HEK293 (cell line): ENCODE measurements at regions not wholly inside any gene's neighbourhood (a gene's known extent, or its start where the extent isn't known, plus 50 kb on each side); places are given as distances from the start of the nearest gene placed in this dataset.

Experiments used
- CTCF ChIA-PET: fragments of 350-600 bp; formaldehyde crosslinking; extraction: SDS; loops from one replicate; lab custom pipeline; 2021; ENCODE audit warnings: antibody characterized with exemption; lab: Yijun Ruan, JAX
- POLR2A ChIA-PET: fragments of 300-600 bp; formaldehyde crosslinking; extraction: SDS; loops from one replicate; lab custom pipeline; 2020; ENCODE audit warnings: antibody characterized with exemption, inconsistent platforms; lab: Yijun Ruan, JAX
- H3K27ac ChIP-seq: fragments of 200-500 bp; sonication (Bioruptor generic); 2 replicates; pipeline ENCODE4 v1.5.1; 2014; ENCODE audit warnings: low read depth, low read length, control low read depth, inconsistent platforms; ENCODE audit errors: extremely low read depth
- H3K36me3 ChIP-seq, 2 experiments: fragments of 200-500 bp in 1 of 2; sonication (Bioruptor generic) in 1 of 2; 1 replicate in 1 of 2; 2 replicates in 1 of 2; pipeline ENCODE4 v1.5.1; 2014 to 2017; ENCODE audit warnings: inconsistent platforms in 2 of 2, low read length in 2 of 2; ENCODE audit not compliant: control insufficient read depth in 2 of 2, insufficient read depth in 1 of 2
- H3K4me1 ChIP-seq: fragments of 200-500 bp; sonication (Bioruptor generic); 2 replicates; pipeline ENCODE4 v1.5.1; 2014; ENCODE audit warnings: mild to moderate bottlenecking, low read length, inconsistent platforms; ENCODE audit not compliant: control insufficient read depth, insufficient read depth
- H3K4me3 ChIP-seq: 2 replicates; pipeline ENCODE4 v1.5.1; 2011; ENCODE audit warnings: low read depth, mild to moderate bottlenecking, control low read depth, low read length, moderate library complexity
- H3K9me3 ChIP-seq: fragments of 200-500 bp; sonication (Bioruptor generic); 2 replicates; pipeline ENCODE4 v1.5.1; 2014; ENCODE audit warnings: low read depth, low read length, inconsistent platforms; ENCODE audit not compliant: control insufficient read depth, insufficient read depth
- HOXD13 ChIP-seq: sonication (generic); formaldehyde crosslinking; IDR thresholded peaks from 2 replicates; pipeline ENCODE4 v1.8.0; 2022; ENCODE audit warnings: missing genetic modification reagents, borderline replicate concordance
- KLF9 ChIP-seq: fragments of 450-650 bp; formaldehyde crosslinking; IDR thresholded peaks from 2 replicates; pipeline ENCODE4 v1.5.1; 2016; ENCODE audit warnings: missing biosample characterization, missing genetic modification characterization, low read depth
- RBAK ChIP-seq: fragments of 450-650 bp; formaldehyde crosslinking; IDR thresholded peaks from 2 replicates; pipeline ENCODE4 v1.5.1; 2016; ENCODE audit warnings: missing biosample characterization, missing genetic modification characterization
- SALL2 ChIP-seq: fragments of 450-650 bp; formaldehyde crosslinking; IDR thresholded peaks from 2 replicates; pipeline ENCODE4 v1.5.0; 2017; ENCODE audit warnings: missing biosample characterization, mild to moderate bottlenecking, missing genetic modification characterization, borderline replicate concordance
- SP2 ChIP-seq: fragments of 450-650 bp; formaldehyde crosslinking; IDR thresholded peaks from 2 replicates; pipeline ENCODE4 v1.5.1; 2016; ENCODE audit warnings: missing biosample characterization, missing genetic modification characterization
- SP3 ChIP-seq: fragments of 450-650 bp; formaldehyde crosslinking; IDR thresholded peaks from 2 replicates; pipeline ENCODE4 v1.5.1; 2016; ENCODE audit warnings: missing biosample characterization, missing genetic modification characterization
- WT1 ChIP-seq: fragments of 450-650 bp; formaldehyde crosslinking; IDR thresholded peaks from 2 replicates; pipeline ENCODE4 v1.5.1; 2016; ENCODE audit warnings: missing biosample characterization, missing genetic modification characterization
- ZBTB17 ChIP-seq: fragments of 450-650 bp; formaldehyde crosslinking; IDR thresholded peaks from 2 replicates; pipeline ENCODE4 v1.5.1; 2016; ENCODE audit warnings: missing biosample characterization, missing genetic modification characterization
- ZFP69B ChIP-seq: fragments of 450-650 bp; formaldehyde crosslinking; IDR thresholded peaks from 2 replicates; pipeline ENCODE4 v1.5.1; 2016; ENCODE audit warnings: missing biosample characterization, missing genetic modification characterization
- ZNF10 ChIP-seq: fragments of 450-650 bp; formaldehyde crosslinking; IDR thresholded peaks from 2 replicates; pipeline ENCODE4 v1.5.1; 2017; ENCODE audit warnings: missing biosample characterization, missing genetic modification characterization
- ZNF132 ChIP-seq: fragments of 450-650 bp; formaldehyde crosslinking; IDR thresholded peaks from 2 replicates; pipeline ENCODE4 v1.5.1; 2017; ENCODE audit warnings: missing biosample characterization, missing genetic modification characterization, borderline replicate concordance
- ZNF248 ChIP-seq: fragments of 450-650 bp; formaldehyde crosslinking; IDR thresholded peaks from 2 replicates; pipeline ENCODE4 v1.5.1; 2017; ENCODE audit warnings: missing biosample characterization, missing genetic modification characterization
- ZNF302 ChIP-seq: fragments of 450-650 bp; formaldehyde crosslinking; IDR thresholded peaks from 2 replicates; pipeline ENCODE4 v1.5.1; 2016; ENCODE audit warnings: missing biosample characterization, missing genetic modification characterization, low read depth
- ZNF350 ChIP-seq: fragments of 450-650 bp; formaldehyde crosslinking; IDR thresholded peaks from 2 replicates; pipeline ENCODE4 v1.5.0; 2017; ENCODE audit warnings: missing biosample characterization, mild to moderate bottlenecking, missing genetic modification characterization
- ZNF560 ChIP-seq: fragments of 450-650 bp; formaldehyde crosslinking; IDR thresholded peaks from 2 replicates; pipeline ENCODE4 v1.5.1; 2017; ENCODE audit warnings: missing biosample characterization, missing genetic modification characterization, borderline replicate concordance
- ZNF626 ChIP-seq: fragments of 450-650 bp; sonication (Bioruptor Pico); formaldehyde crosslinking; IDR thresholded peaks from 2 replicates; pipeline ENCODE4 v1.5.1; 2018; ENCODE audit warnings: missing biosample characterization, missing genetic modification characterization, inconsistent platforms
- ZNF792 ChIP-seq: fragments of 450-650 bp; formaldehyde crosslinking; IDR thresholded peaks from 2 replicates; pipeline ENCODE4 v1.5.1; 2016; ENCODE audit warnings: missing biosample characterization, missing genetic modification characterization
- TF ChIP-seq, protein P1 (sequence below): fragments of 450-650 bp; formaldehyde crosslinking; IDR thresholded peaks from 2 replicates; pipeline ENCODE4 v1.5.1; 2016; ENCODE audit warnings: missing biosample characterization, missing genetic modification characterization, low read depth
- TF ChIP-seq, protein P2 (sequence below): fragments of 450-650 bp; IDR thresholded peaks from 2 replicates; pipeline ENCODE4 v1.5.1; 2018; ENCODE audit warnings: missing biosample characterization, missing genetic modification characterization
- TF ChIP-seq, protein P3 (sequence below): fragments of 450-650 bp; formaldehyde crosslinking; IDR thresholded peaks from 2 replicates; pipeline ENCODE4 v1.5.1; 2016; ENCODE audit warnings: missing biosample characterization, missing genetic modification characterization

DNA sequence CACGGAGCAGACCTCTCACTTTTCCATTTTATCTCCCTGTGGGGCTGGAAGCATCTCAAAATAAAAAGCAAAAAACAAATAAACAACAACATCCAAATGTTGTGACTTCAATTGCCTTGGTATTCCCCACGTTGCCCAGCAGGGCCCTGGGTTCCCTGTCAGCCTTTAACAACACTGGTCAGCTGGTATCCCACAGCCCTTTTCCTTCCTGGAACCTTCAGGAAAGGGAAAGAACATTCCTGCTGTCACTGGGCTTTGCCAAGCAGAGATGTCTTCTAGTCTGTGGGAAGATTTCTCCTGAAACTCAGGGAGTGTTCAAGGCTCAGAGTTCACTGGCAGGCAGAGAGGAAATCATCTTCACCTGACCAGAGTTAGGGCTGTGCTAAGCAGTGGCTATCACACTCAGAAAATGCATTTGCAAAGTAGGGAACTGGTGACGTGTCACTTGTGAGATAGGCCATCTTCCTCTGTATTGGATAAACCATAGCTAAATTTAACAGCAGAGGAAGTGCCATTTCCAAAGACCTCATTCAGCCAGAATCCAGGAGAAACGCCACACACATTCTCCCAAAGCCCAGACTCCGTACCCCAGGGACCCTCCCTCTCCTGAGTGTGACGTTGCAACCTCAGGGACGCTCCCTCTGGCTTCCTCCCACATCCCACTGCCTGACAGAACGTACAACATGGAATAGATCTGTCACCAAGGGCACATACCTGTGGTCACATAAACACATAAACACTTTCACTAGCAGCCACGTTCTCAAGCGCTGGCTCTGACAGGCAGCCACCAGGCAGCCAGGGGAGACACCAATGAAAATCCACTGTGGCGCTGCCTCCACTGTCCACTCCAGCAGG lies 274.0 kb upstream of the DAPK1 start (continued):
- TF ChIP-seq, protein P1, sequence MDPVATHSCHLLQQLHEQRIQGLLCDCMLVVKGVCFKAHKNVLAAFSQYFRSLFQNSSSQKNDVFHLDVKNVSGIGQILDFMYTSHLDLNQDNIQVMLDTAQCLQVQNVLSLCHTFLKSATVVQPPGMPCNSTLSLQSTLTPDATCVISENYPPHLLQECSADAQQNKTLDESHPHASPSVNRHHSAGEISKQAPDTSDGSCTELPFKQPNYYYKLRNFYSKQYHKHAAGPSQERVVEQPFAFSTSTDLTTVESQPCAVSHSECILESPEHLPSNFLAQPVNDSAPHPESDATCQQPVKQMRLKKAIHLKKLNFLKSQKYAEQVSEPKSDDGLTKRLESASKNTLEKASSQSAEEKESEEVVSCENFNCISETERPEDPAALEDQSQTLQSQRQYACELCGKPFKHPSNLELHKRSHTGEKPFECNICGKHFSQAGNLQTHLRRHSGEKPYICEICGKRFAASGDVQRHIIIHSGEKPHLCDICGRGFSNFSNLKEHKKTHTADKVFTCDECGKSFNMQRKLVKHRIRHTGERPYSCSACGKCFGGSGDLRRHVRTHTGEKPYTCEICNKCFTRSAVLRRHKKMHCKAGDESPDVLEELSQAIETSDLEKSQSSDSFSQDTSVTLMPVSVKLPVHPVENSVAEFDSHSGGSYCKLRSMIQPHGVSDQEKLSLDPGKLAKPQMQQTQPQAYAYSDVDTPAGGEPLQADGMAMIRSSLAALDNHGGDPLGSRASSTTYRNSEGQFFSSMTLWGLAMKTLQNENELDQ (tag by site-specific recombination) = no peak
- peak; percentile 58 for TF ChIP-seq ZBTB17 (tag by site-specific recombination)
- peak; percentile 10; the same call in 1 of the 2 replicates for TF ChIP-seq HOXD13 (CRISPR knock-in tag)
- peak; percentile 79 for TF ChIP-seq ZNF10
- TF ChIP-seq, protein P2, sequence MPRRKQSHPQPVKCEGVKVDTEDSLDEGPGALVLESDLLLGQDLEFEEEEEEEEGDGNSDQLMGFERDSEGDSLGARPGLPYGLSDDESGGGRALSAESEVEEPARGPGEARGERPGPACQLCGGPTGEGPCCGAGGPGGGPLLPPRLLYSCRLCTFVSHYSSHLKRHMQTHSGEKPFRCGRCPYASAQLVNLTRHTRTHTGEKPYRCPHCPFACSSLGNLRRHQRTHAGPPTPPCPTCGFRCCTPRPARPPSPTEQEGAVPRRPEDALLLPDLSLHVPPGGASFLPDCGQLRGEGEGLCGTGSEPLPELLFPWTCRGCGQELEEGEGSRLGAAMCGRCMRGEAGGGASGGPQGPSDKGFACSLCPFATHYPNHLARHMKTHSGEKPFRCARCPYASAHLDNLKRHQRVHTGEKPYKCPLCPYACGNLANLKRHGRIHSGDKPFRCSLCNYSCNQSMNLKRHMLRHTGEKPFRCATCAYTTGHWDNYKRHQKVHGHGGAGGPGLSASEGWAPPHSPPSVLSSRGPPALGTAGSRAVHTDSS (tag by site-specific recombination) = no peak
- peak; percentile 71 for TF ChIP-seq WT1 (tag by site-specific recombination)
- peak; percentile 26 for TF ChIP-seq SP2 (tag by site-specific recombination)
- TF ChIP-seq KLF9 (tag by site-specific recombination) = no peak
- no peak for TF ChIP-seq ZNF248 (tag by site-specific recombination)

DNA sequence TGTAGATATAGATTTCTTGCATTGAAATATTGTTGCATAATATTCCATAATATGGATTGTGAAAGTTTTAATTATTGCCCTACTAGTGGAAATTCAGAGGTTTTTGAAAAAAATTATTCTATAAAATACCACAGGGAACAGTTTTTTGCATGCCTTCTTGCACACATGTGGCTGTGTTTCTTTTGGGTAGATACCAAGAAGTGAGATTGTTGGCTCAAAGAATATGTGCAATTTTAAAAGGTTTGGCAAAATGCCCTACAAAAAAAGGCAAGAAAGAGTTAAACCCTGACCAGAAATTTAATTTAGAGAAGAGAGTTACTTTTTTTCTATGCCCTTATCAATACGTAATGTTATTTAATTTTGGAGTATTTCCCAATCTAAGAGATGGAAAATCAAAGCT lies 270.8 kb upstream of the DAPK1 start:
- H3K36me3 ChIP-seq = no peaks in the 10 kb centered on the region
- H3K4me1 ChIP-seq = peaks cover 7% of the 10 kb centered on the region
- TF ChIP-seq ZNF132 (tag by site-specific recombination) (no peak), ZNF560 (tag by site-specific recombination) (no peak), RBAK (tag by site-specific recombination) (no peak), SALL2 (tag by site-specific recombination) (no peak), ZFP69B (tag by site-specific recombination) (no peak), ZNF302 (tag by site-specific recombination) (no peak), ZNF792 (tag by site-specific recombination) (no peak), SP3 (tag by site-specific recombination) (no peak), ZNF626 (tag by site-specific recombination) (no peak), ZNF350 (tag by site-specific recombination) (no peak), ZBTB17 (tag by site-specific recombination) (no peak)
- TF ChIP-seq, protein P3, sequence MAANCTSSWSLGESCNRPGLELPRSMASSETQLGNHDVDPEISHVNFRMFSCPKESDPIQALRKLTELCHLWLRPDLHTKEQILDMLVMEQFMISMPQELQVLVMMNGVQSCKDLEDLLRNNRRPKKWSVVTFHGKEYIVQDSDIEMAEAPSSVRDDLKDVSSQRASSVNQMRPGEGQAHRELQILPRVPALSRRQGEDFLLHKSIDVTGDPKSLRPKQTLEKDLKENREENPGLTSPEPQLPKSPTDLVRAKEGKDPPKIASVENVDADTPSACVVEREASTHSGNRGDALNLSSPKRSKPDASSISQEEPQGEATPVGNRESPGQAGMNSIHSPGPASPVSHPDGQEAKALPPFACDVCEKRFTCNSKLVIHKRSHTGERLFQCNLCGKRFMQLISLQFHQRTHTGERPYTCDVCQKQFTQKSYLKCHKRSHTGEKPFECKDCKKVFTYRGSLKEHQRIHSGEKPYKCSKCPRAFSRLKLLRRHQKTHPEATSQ (tag by site-specific recombination) = no peak
- POLR2A ChIA-PET = no interaction called here
- no peak overlapping the region for H3K4me3 ChIP-seq
- no peak overlapping the region for H3K27ac ChIP-seq
- no peaks in the 10 kb centered on the region for H3K9me3 ChIP-seq
- CTCF ChIA-PET = interaction anchor here (0.8 to 1.2 kb wide), 2 partner anchors 8 to 67 kb away, joined by 3 read pairs; no protein-coding TSS in a partner anchor
